Adrenal gland (tissue), 9 donors: ENCODE measurements at regions not wholly inside any gene's neighbourhood (a gene's known extent, or its start where the extent isn't known, plus 50 kb on each side); places are given as distances from the start of the nearest gene placed in this dataset.

ENCODE experiments used
- DNase-seq, 7 donors: peaks; one replicate each; pipeline ENCODE4 v3.0.0-alpha.2; 2019 to 2020
- H3K27ac ChIP-seq, 5 donors: fragments of 200-600 bp; sonication (generic) in 4 of 5; 1 replicate in 3 of 5; 2 replicates in 2 of 5; pipeline versions ENCODE4 v1.5.1 to v1.8.0; 2016 to 2020; ENCODE audit warnings: mild to moderate bottlenecking in 1 of 5
- H3K27me3 ChIP-seq: fragments of 200-600 bp; 2 replicates; pipeline ENCODE4 v1.8.0; 2021
- H3K36me3 ChIP-seq, 2 donors: fragments of 200-600 bp; replicated peaks in 1 of 2; 1 replicate in 1 of 2; 2 replicates in 1 of 2; pipeline versions ENCODE4 v1.5.1 to v1.8.0; 2018 to 2022
- H3K4me1 ChIP-seq, 2 donors: fragments of 200-600 bp; replicated peaks in 1 of 2; 1 replicate in 1 of 2; 2 replicates in 1 of 2; pipeline versions ENCODE4 v1.5.1 to v1.8.0; 2018 to 2021
- H3K4me3 ChIP-seq, 4 donors: fragments of 200-600 bp; sonication (generic) in 3 of 4; one replicate each; pipeline ENCODE4 v1.5.1; 2016 to 2018
- H3K9me3 ChIP-seq, 3 donors: fragments of 200-600 bp; sonication (generic) in 1 of 3; replicated peaks in 1 of 3; 1 replicate in 2 of 3; 2 replicates in 1 of 3; pipeline versions ENCODE4 v1.5.1 to v1.8.0; 2016 to 2021
- CTCF ChIP-seq, 6 experiments: fragments of 450-650 bp in 4 of 6; fragments of 200-600 bp in 2 of 6; sonication (generic) in 1 of 6; IDR thresholded peaks; 1 replicate in 5 of 6; 2 replicates in 1 of 6; pipeline versions ENCODE4 v1.5.1 to v1.8.0; 2016 to 2021; ENCODE audit warnings: antibody characterized with exemption in 6 of 6, mild to moderate bottlenecking in 2 of 6, moderate library complexity in 1 of 6
- POLR2A ChIP-seq, 2 donors: fragments of 450-650 bp; IDR thresholded peaks; one replicate each; pipeline ENCODE4 v1.6.1; 2017; ENCODE audit warnings: antibody characterized with exemption in 2 of 2, mild to moderate bottlenecking in 2 of 2, moderate library complexity in 1 of 2
- whole genome bisulfite sequencing, 4 donors: extraction: QIAGEN DNeasy Blood & Tissue Kit in 2 of 4; methylation state at CpG; one replicate each; pipeline versions ENCODE4 v1.1.5 to v1.1.7; 2013 to 2017; 5-methylcytosine and 5-hydroxymethylcytosine counted together
- intact Hi-C, 2 donors: fragments of 100-400 bp; cut with DNase I; formaldehyde crosslinking; loops; one replicate each; pipeline versions ENCODE4 v1.14.1 to v1.15.0; 2022 to 2023
- donor health status: healthy with polysubstance abuse.
- donor health status: Bipolar disorder and iron deficiency.
- donor health status: DM: yes; HTN: yes; CAD: no.
- donor health status: DM: no; HTN: no; CAD: no.
- donor health status: DM: no; HTN: no; CAD: no.

GRCh38 chrX:127124871-127125270 lies 305.3 kb downstream of the PRR32 start:
- no peak for DNase-seq
- H3K4me3 ChIP-seq = no peak overlapping the region
- intact Hi-C loops = no loop called here
- no peaks in the 10 kb centered on the region for H3K9me3 ChIP-seq
- H3K27ac ChIP-seq = no peak overlapping the region
- 47 to 62% (median 57%) methylated on average over 2 of the region's 2 CpGs for WGBS, 4 donors
- H3K27me3 ChIP-seq = no peaks in the 10 kb centered on the region
- H3K36me3 ChIP-seq = no peaks in the 10 kb centered on the region
- no peak for TF ChIP-seq POLR2A (IDR thresholded peaks at IDR 0.05)
- no peak for TF ChIP-seq CTCF (IDR thresholded peaks at IDR 0.05)
- no peaks in the 10 kb centered on the region for H3K4me1 ChIP-seq

GRCh38 chrX:127128282-127128681 lies 308.8 kb downstream of the PRR32 start:
- no peak for TF ChIP-seq CTCF (IDR thresholded peaks at IDR 0.05)
- no peak for TF ChIP-seq POLR2A (IDR thresholded peaks at IDR 0.05)
- no peak overlapping the region for H3K4me3 ChIP-seq
- H3K4me1 ChIP-seq = no peaks in the 10 kb centered on the region
- DNase-seq = no peak
- no peaks in the 10 kb centered on the region for H3K9me3 ChIP-seq
- intact Hi-C loops = no loop called here
- no peaks in the 10 kb centered on the region for H3K36me3 ChIP-seq
- no peak overlapping the region for H3K27ac ChIP-seq
- 82 to 93% (median 88%) methylated on average over 4 to 5 of the region's 5 CpGs for WGBS, 4 donors
- H3K27me3 ChIP-seq = no peaks in the 10 kb centered on the region

- no peaks in the 10 kb centered on the region for H3K4me1 ChIP-seq
- no peaks in the 10 kb centered on the region for H3K9me3 ChIP-seq
- intact Hi-C loops = no loop called here
- H3K36me3 ChIP-seq = no peaks in the 10 kb centered on the region
- 79 to 94% (median 92%) methylated on average over 1 to 2 of the region's 2 CpGs for WGBS, 4 donors
- no peak for TF ChIP-seq POLR2A (IDR thresholded peaks at IDR 0.05)
- no peak overlapping the region for H3K27ac ChIP-seq
- no peak overlapping the region for H3K4me3 ChIP-seq
- no peaks in the 10 kb centered on the region for H3K27me3 ChIP-seq
- no peak for DNase-seq
These were observed 310.0 kb downstream of the PRR32 start for GRCh38 chrX:127129510-127129909.

- Histone ChIP-seq H3K4me3 (no peak overlapping the region), H3K4me1 (no peaks in the 10 kb centered on the region), H3K9me3 (no peaks in the 10 kb centered on the region), H3K36me3 (no peaks in the 10 kb centered on the region), H3K27me3 (no peaks in the 10 kb centered on the region), H3K27ac (no peak overlapping the region)
- WGBS, 4 donors = 14 to 69% (median 33%) methylated on average over 1 of the region's 1 CpG
- TF ChIP-seq POLR2A (IDR thresholded peaks at IDR 0.05) (no peak), CTCF (IDR thresholded peaks at IDR 0.05) (no peak)
- DNase-seq = no peak
- intact Hi-C loops = no loop called here
These were observed 318.7 kb downstream of the PRR32 start for GRCh38 chrX:127138218-127138617.

GRCh38 chrX:127177966-127178365 lies 358.4 kb downstream of the PRR32 start:
- Histone ChIP-seq H3K9me3 (no peaks in the 10 kb centered on the region), H3K36me3 (no peaks in the 10 kb centered on the region), H3K4me1 (no peaks in the 10 kb centered on the region), H3K4me3 (no peak overlapping the region), H3K27me3 (no peaks in the 10 kb centered on the region), H3K27ac (no peak overlapping the region)
- no peak for TF ChIP-seq CTCF (IDR thresholded peaks at IDR 0.05)
- TF ChIP-seq POLR2A (IDR thresholded peaks at IDR 0.05) = no peak
- DNase-seq = no peak
- 71 to 91% (median 76%) methylated on average over 3 of the region's 3 CpGs for WGBS, 4 donors
- intact Hi-C loops = no loop called here
